Natural killer cell (primary cell): ENCODE measurements at regions not wholly inside any gene's neighbourhood (a gene's known extent, or its start where the extent isn't known, plus 50 kb on each side); places are given as distances from the start of the nearest gene placed in this dataset.

ENCODE experiments used
- ATAC-seq, 3 donors: fragments of 150-1000 bp in 2 of 3; fragments of 200-7000 bp in 1 of 3; cut with Tn5 transposase; 1 replicate in 1 of 3; 2 replicates in 2 of 3; pipeline ENCODE4 v1.10.0; 2021; ENCODE audit warnings: mild to moderate bottlenecking in 2 of 3, moderate library complexity in 2 of 3
- DNase-seq, 2 donors: peaks; one replicate each; pipeline versions ENCODE4 v3.0.0 to v3.0.0-alpha.2; 2013 to 2021; ENCODE audit warnings: mixed read lengths in 1 of 2
- H3K27ac ChIP-seq: one replicate; pipeline ENCODE4 v1.5.1; 2013; ENCODE audit warnings: mild to moderate bottlenecking, low read length
- H3K27me3 ChIP-seq: one replicate; pipeline ENCODE4 v1.6.1; 2013; ENCODE audit warnings: low read length; ENCODE audit not compliant: control insufficient read depth, insufficient read depth
- H3K36me3 ChIP-seq: one replicate; pipeline ENCODE4 v1.6.1; 2013; ENCODE audit warnings: low read length; ENCODE audit not compliant: control insufficient read depth, insufficient read depth
- H3K4me1 ChIP-seq: one replicate; pipeline ENCODE4 v1.6.1; 2013; ENCODE audit warnings: low read length; ENCODE audit not compliant: control insufficient read depth, insufficient read depth
- H3K4me3 ChIP-seq: one replicate; pipeline ENCODE4 v1.5.1; 2013; ENCODE audit warnings: low read length
- H3K9me3 ChIP-seq: one replicate; pipeline ENCODE4 v1.6.1; 2013; ENCODE audit warnings: low read length; ENCODE audit not compliant: control insufficient read depth, insufficient read depth
- H3K27ac Mint-ChIP-seq, 2 donors: one replicate each; pipeline ENCODE4 v1.8.0; 2022; ENCODE audit warnings: mild to moderate bottlenecking in 2 of 2, mixed read lengths in 2 of 2, moderate library complexity in 1 of 2
- H3K27me3 Mint-ChIP-seq, 2 donors: one replicate each; pipeline ENCODE4 v1.8.0; 2022; ENCODE audit warnings: low read depth in 2 of 2, mixed read lengths in 2 of 2
- H3K36me3 Mint-ChIP-seq: one replicate; pipeline ENCODE4 v1.8.0; 2022; ENCODE audit warnings: mixed read lengths
- H3K4me1 Mint-ChIP-seq, 2 donors: one replicate each; pipeline ENCODE4 v1.8.0; 2022; ENCODE audit warnings: mixed read lengths in 2 of 2
- H3K4me3 Mint-ChIP-seq: one replicate; pipeline ENCODE4 v1.8.0; 2022; ENCODE audit warnings: mild to moderate bottlenecking, moderate library complexity, mixed read lengths
- H3K9me3 Mint-ChIP-seq, 2 donors: one replicate each; pipeline ENCODE4 v1.8.0; 2022; ENCODE audit warnings: mixed read lengths in 2 of 2
- CTCF ChIP-seq: fragments of 200-600 bp; IDR thresholded peaks from one replicate; pipeline ENCODE4 v1.8.0; 2022; ENCODE audit warnings: antibody characterized with exemption
- WGBS: methylation state at CpG from one replicate; pipeline ENCODE4 v1.1.7; 2013; ENCODE audit warnings: missing lambda C conversion rate; ENCODE audit not compliant: insufficient coverage; 5-methylcytosine and 5-hydroxymethylcytosine counted together
- intact Hi-C: fragments of 100-400 bp; cut with micrococcal nuclease; formaldehyde crosslinking; loops from one replicate; pipeline ENCODE4 v1.14.2; 2022

DNA sequence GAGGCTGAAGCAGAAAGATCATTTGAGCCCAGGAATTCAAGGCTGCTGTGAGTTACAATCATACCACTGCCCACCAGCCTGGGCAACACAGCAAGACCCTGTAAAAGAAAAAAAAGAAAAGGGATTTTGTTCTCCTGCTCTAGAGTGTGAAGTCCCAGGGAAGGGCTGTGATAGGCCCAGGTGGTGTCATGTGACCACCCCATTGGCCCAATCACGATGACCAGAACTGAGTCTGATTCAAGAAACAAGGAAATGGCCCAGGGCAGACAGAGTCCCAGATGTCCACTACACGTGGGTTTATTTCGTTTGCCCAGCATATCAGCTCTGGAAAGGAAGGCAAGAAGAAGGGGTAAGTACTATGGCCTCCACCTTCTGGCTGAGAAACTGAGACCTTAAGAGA lies 81.3 kb upstream of the CUX1 start:
- no peak overlapping the region for H3K4me3 Mint-ChIP-seq
- no peaks in the 10 kb centered on the region for H3K36me3 Mint-ChIP-seq
- WGBS: 90% methylated on average over 3 of the region's 3 CpGs
- H3K27ac ChIP-seq: no peak overlapping the region
- no peaks in the 10 kb centered on the region for H3K36me3 ChIP-seq
- H3K4me1 ChIP-seq: peaks cover 22% of the 10 kb centered on the region
- intact Hi-C loops: no loop called here
- H3K9me3 Mint-ChIP-seq: no peaks in the 10 kb centered on the region
- no peaks in the 10 kb centered on the region for H3K9me3 ChIP-seq
- TF ChIP-seq CTCF: no peak
- no peak overlapping the region for H3K4me3 ChIP-seq
- ATAC-seq: no peak
- H3K27ac Mint-ChIP-seq: no peak overlapping the region
- H3K27me3 ChIP-seq: no peaks in the 10 kb centered on the region
- peaks cover 11 to 19% of the 10 kb centered on the region in 2 donors for H3K4me1 Mint-ChIP-seq
- no peak for DNase-seq
- no peaks in the 10 kb centered on the region for H3K27me3 Mint-ChIP-seq

DNA sequence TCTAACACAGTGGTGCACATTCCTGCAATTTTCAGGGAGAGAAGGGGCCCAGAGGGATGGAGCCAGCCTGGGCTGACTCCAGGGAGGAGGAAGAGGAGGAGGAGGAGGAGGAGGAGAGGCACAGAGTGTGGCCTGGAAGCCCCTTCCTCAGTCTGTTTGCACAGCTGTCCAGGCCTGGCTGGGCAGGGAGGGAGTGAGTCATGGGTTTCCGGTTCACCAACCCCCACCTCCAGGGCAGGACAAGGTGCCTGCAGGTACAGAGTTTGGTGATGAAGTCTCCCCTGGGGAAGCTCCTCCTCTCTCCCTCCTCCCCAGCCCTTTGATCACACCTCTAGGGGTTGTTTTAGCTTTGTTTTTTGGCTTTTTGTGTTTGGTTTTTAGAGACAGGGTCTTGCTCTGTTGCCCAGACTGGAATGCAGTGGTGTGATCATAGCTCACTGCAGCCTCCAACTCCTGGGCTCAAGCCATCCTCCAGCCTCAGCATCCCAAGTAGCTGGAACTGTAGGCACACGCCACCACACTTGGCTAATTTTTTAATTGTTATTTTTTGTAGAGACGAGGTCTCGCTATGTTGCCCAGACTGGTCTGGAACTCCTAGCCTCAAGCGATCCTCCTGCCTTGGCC lies 77.5 kb upstream of the CUX1 start:
- peaks cover 0 to 6% of the 10 kb centered on the region in 2 donors for H3K27me3 Mint-ChIP-seq
- 87% methylated on average over 4 of the region's 5 CpGs for WGBS
- Histone ChIP-seq H3K27ac (no peak overlapping the region), H3K9me3 (no peaks in the 10 kb centered on the region), H3K27me3 (no peaks in the 10 kb centered on the region), H3K4me1 (peaks cover 39% of the 10 kb centered on the region), H3K4me3 (no peak overlapping the region), H3K36me3 (no peaks in the 10 kb centered on the region)
- peaks cover 8 to 9% of the 10 kb centered on the region in 2 donors for H3K4me1 Mint-ChIP-seq
- H3K9me3 Mint-ChIP-seq: no peaks in the 10 kb centered on the region
- H3K4me3 Mint-ChIP-seq: no peak overlapping the region
- intact Hi-C loops: no loop called here
- H3K36me3 Mint-ChIP-seq: no peaks in the 10 kb centered on the region
- H3K27ac Mint-ChIP-seq: no peak overlapping the region
- ATAC-seq (no peak), DNase-seq (no peak)
- TF ChIP-seq CTCF: no peak

DNA sequence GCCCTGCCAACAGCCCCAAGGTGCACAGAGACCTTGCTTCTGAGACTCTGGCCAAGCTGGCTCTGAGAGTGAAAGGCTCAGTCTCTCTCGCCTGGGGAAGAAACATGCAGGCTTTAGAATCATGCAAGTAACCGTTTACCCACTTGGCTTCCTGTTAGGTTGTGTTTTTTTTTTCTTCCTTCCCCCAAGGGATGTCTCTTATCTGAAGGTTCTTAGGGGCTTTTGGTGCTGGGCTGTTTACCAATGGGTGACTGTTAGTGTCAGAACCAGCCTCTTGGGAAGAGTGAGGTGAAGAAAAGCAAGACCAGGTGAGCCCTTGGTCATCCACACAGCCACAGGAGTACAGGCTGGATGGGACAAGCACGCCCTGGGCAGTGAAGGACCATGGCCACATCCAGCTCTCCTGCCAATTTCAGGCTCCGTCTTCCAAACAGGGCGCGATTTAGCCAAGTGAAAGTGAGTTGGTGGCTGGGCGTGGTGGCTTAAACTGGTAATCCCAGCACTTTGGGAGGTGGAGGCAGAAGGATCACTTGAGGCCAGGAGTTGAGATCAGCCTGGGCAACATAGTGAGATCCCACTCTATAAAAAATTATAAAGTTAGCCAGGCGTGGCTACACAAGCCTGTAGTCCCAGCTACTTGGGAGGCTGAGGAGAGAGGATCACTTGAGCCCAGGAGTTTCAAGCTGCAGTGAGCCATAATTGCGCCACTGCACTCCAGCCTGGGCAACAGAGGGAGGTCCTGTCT lies 76.3 kb upstream of the CUX1 start:
- peaks cover 39% of the 10 kb centered on the region for H3K4me1 ChIP-seq
- no peak overlapping the region for H3K27ac ChIP-seq
- WGBS: 35% methylated on average over 9 of the region's 9 CpGs

More for the DNA sequence above, 76.3 kb upstream of the CUX1 start:
- H3K27me3 Mint-ChIP-seq: peaks cover 0 to 9% of the 10 kb centered on the region in 2 donors
- DNase-seq (peak in 1 of 2 donors; percentile 48), ATAC-seq (peak; percentile 38 to 58 (median 51))
- H3K36me3 Mint-ChIP-seq: no peaks in the 10 kb centered on the region
- no peaks in the 10 kb centered on the region for H3K36me3 ChIP-seq
- intact Hi-C loops: no loop called here
- no peak for TF ChIP-seq CTCF
- H3K4me1 Mint-ChIP-seq: peaks cover 6 to 8% of the 10 kb centered on the region in 2 donors
- H3K4me3 Mint-ChIP-seq: peak overlapping the region; percentile 56
- H3K4me3 ChIP-seq: no peak overlapping the region
- H3K27me3 ChIP-seq: no peaks in the 10 kb centered on the region
- H3K27ac Mint-ChIP-seq: no peak overlapping the region
- no peaks in the 10 kb centered on the region for H3K9me3 Mint-ChIP-seq
- no peaks in the 10 kb centered on the region for H3K9me3 ChIP-seq
